Right atrium auricular region (tissue), 2 donors: ENCODE measurements at regions not wholly inside any gene's neighbourhood (a gene's known extent, or its start where the extent isn't known, plus 50 kb on each side); places are given as distances from the start of the nearest gene placed in this dataset.
"Not testable (repeated sequence)": the region's sequence is repeated elsewhere in the genome, so short reads cannot be mapped to it uniquely, and the experiment has no call there.

Experiments
- DNase-seq: peaks from one replicate; pipeline ENCODE4 v3.0.0-alpha.2; 2019; ENCODE audit warnings: low spot score
- H3K27ac ChIP-seq, 2 donors: fragments of 200-600 bp; sonication (generic); 1 replicate in 1 of 2; 2 replicates in 1 of 2; pipeline ENCODE4 v1.5.1; 2016 to 2019
- H3K27me3 ChIP-seq, 2 donors: fragments of 200-600 bp; sonication (generic); one replicate each; pipeline versions ENCODE4 v1.5.1 to v1.6.0; 2017 to 2019
- H3K36me3 ChIP-seq: fragments of 200-600 bp; sonication (generic); one replicate; pipeline ENCODE4 v1.5.1; 2016
- H3K4me1 ChIP-seq, 2 donors: fragments of 200-600 bp; sonication (generic); one replicate each; pipeline versions ENCODE4 v1.5.1 to v1.6.0; 2017 to 2019
- H3K4me3 ChIP-seq, 2 donors: fragments of 200-600 bp; sonication (generic); 1 replicate in 1 of 2; 2 replicates in 1 of 2; pipeline ENCODE4 v1.5.1; 2017 to 2019; ENCODE audit warnings: mild to moderate bottlenecking in 1 of 2, moderate library complexity in 1 of 2
- H3K9me3 ChIP-seq, 2 donors: fragments of 200-600 bp; sonication (generic); one replicate each; pipeline ENCODE4 v1.5.1; 2019
- CTCF ChIP-seq, 2 donors: fragments of 200-600 bp; sonication (generic); IDR thresholded peaks; one replicate each; pipeline ENCODE4 v1.5.1; 2019; ENCODE audit warnings: antibody characterized with exemption in 2 of 2

- H3K36me3 ChIP-seq, result no peaks in the 10 kb centered on the region
- H3K4me1 ChIP-seq, result no peaks in the 10 kb centered on the region
- no peak overlapping the region for H3K4me3 ChIP-seq
- peaks cover 0 to 24% of the 10 kb centered on the region in 2 donors for H3K9me3 ChIP-seq
- DNase-seq, result no peak
- no peaks in the 10 kb centered on the region for H3K27me3 ChIP-seq
- no peak for TF ChIP-seq CTCF (IDR thresholded peaks at IDR 0.05)
- H3K27ac ChIP-seq, result no peak overlapping the region
These were observed 1183.7 kb downstream of the MRPL39 start for GRCh38 chr21:24423546-24423945.

- peaks cover 0 to 26% of the 10 kb centered on the region in 2 donors for H3K9me3 ChIP-seq
- H3K27me3 ChIP-seq, result no peaks in the 10 kb centered on the region
- no peaks in the 10 kb centered on the region for H3K36me3 ChIP-seq
- no peak overlapping the region for H3K27ac ChIP-seq
- DNase-seq, result no peak
- no peak for TF ChIP-seq CTCF (IDR thresholded peaks at IDR 0.05)
- no peaks in the 10 kb centered on the region for H3K4me1 ChIP-seq
- H3K4me3 ChIP-seq, result no peak overlapping the region
These were observed 1186.6 kb downstream of the MRPL39 start for GRCh38 chr21:24420689-24421088.

GRCh38 chr21:24419641-24420040 is 1187.6 kb downstream of the MRPL39 start:
- not testable (repeated sequence) for DNase-seq, H3K4me1 ChIP-seq, H3K36me3 ChIP-seq, H3K4me3 ChIP-seq, H3K27me3 ChIP-seq, H3K27ac ChIP-seq
- peaks cover 0 to 26% of the 10 kb centered on the region in 2 donors for H3K9me3 ChIP-seq

GRCh38 chr21:24418671-24419070 is 1188.6 kb downstream of the MRPL39 start:
- no peak for DNase-seq
- Histone ChIP-seq H3K4me3 (no peak overlapping the region), H3K4me1 (no peaks in the 10 kb centered on the region), H3K27ac (no peak overlapping the region), H3K27me3 (no peaks in the 10 kb centered on the region), H3K36me3 (no peaks in the 10 kb centered on the region), H3K9me3 (peaks cover 0 to 26% of the 10 kb centered on the region in 2 donors)
- no peak for TF ChIP-seq CTCF (IDR thresholded peaks at IDR 0.05)

- no peak for TF ChIP-seq CTCF (IDR thresholded peaks at IDR 0.05)
- H3K27ac ChIP-seq, result no peak overlapping the region
- no peak overlapping the region for H3K4me3 ChIP-seq
- no peaks in the 10 kb centered on the region for H3K9me3 ChIP-seq
- no peaks in the 10 kb centered on the region for H3K4me1 ChIP-seq
- DNase-seq, result no peak
- H3K36me3 ChIP-seq, result no peaks in the 10 kb centered on the region
- no peaks in the 10 kb centered on the region for H3K27me3 ChIP-seq
These were observed 1195.9 kb downstream of the MRPL39 start for GRCh38 chr21:24411429-24411828.

- Histone ChIP-seq H3K9me3 (no peaks in the 10 kb centered on the region), H3K4me3 (no peak overlapping the region), H3K27ac (no peak overlapping the region), H3K36me3 (no peaks in the 10 kb centered on the region), H3K27me3 (no peaks in the 10 kb centered on the region), H3K4me1 (no peaks in the 10 kb centered on the region)
- DNase-seq, result no peak
- no peak for TF ChIP-seq CTCF (IDR thresholded peaks at IDR 0.05)
These were observed 1204.1 kb downstream of the MRPL39 start for GRCh38 chr21:24403221-24403620.
